GM12878 (cell line): ENCODE measurements at regions not wholly inside any gene's neighbourhood (a gene's known extent, or its start where the extent isn't known, plus 50 kb on each side); places are given as distances from the start of the nearest gene placed in this dataset.

Source experiments
- ATAC-seq: fragments of 200-7000 bp; cut with Tn5 transposase; 3 replicates; pipeline ENCODE4 v1.9.1; 2020; ENCODE audit warnings: mild to moderate bottlenecking, moderate library complexity
- BruUV-seq: library from RNA; stranded (reverse); fragments of 400-500 nt; replicated peaks from 2 replicates; lab custom pipeline; 2021; lab: Mats Ljungman, UMichigan
- CTCF ChIA-PET: fragments of 300-600 bp; sonication (Branson Sonifier 250); formaldehyde crosslinking; extraction: SDS; loops from one replicate; lab custom pipeline; 2021; ENCODE audit warnings: inconsistent platforms; lab: Yijun Ruan, JAX
- POLR2A ChIA-PET: fragments of 350-600 bp; formaldehyde crosslinking; extraction: SDS; loops from one replicate; lab custom pipeline; 2021; ENCODE audit warnings: inconsistent platforms; lab: Charles Lee
- RAD21 ChIA-PET: fragments of 300-600 bp; sonication (Branson Sonifier 250); formaldehyde crosslinking; loops from one replicate; lab custom pipeline; 2023; ENCODE audit warnings: antibody characterized with exemption; ENCODE audit not compliant: unreplicated experiment; lab: Charles Lee
- SMC1A ChIA-PET: fragments of 300-600 bp; sonication (Branson Sonifier 250); formaldehyde crosslinking; loops from one replicate; lab custom pipeline; 2023; ENCODE audit not compliant: unreplicated experiment, uncharacterized antibody; lab: Charles Lee
- DNase-seq: peaks from one replicate; pipeline ENCODE4 v3.0.0-alpha.2; 2011; ENCODE audit warnings: low read depth, low spot score
- FAIRE-seq: peaks from 3 replicates; lab custom pipeline; 2011; peaks lifted over from hg19 to GRCh38; lab: Jason Lieb, UNC
- H2AFZ ChIP-seq: 2 replicates; pipeline ENCODE4 v1.6.0; 2011; ENCODE audit warnings: low read depth, low read length, control low read depth; ENCODE audit not compliant: control insufficient read depth
- H3K27ac ChIP-seq: 2 replicates; pipeline ENCODE4 v1.5.1; 2011; ENCODE audit warnings: control low read depth; ENCODE audit not compliant: control insufficient read depth, insufficient read depth
- H3K27me3 ChIP-seq, 2 experiments: replicated peaks in 1 of 2; 2 replicates each; pipeline versions ENCODE4 v1.6.0 to v1.6.1; 2011; ENCODE audit warnings: low read length in 1 of 2; ENCODE audit not compliant: control insufficient read depth in 2 of 2, insufficient read depth in 2 of 2
- H3K36me3 ChIP-seq, 2 experiments: 2 replicates each; pipeline ENCODE4 v1.5.1; 2011; ENCODE audit warnings: low read length in 1 of 2; ENCODE audit not compliant: control insufficient read depth in 2 of 2, insufficient read depth in 2 of 2
- H3K4me1 ChIP-seq: 2 replicates; pipeline ENCODE4 v1.6.1; 2011; ENCODE audit warnings: mild to moderate bottlenecking, low read length, moderate library complexity, mixed read lengths; ENCODE audit not compliant: control insufficient read depth, insufficient read depth
- H3K4me2 ChIP-seq: 2 replicates; pipeline ENCODE4 v1.6.0; 2011; ENCODE audit warnings: control low read depth; ENCODE audit not compliant: control insufficient read depth, insufficient read depth
- H3K4me3 ChIP-seq: fragments of 200-600 bp; sonication (generic); 2 replicates; pipeline ENCODE4 v1.5.1; 2016
- H3K79me2 ChIP-seq: 2 replicates; pipeline ENCODE4 v1.6.0; 2011; ENCODE audit warnings: low read length; ENCODE audit not compliant: control insufficient read depth, insufficient read depth
- H3K9ac ChIP-seq: 2 replicates; pipeline ENCODE4 v1.8.0; 2011; ENCODE audit warnings: low read length, control low read depth, mixed read lengths; ENCODE audit not compliant: control insufficient read depth, insufficient read depth
- H3K9me3 ChIP-seq: replicated peaks from 3 replicates; pipeline ENCODE4 v1.5.1; 2011; ENCODE audit warnings: mild to moderate bottlenecking, low read length; ENCODE audit not compliant: control insufficient read depth, insufficient read depth
- H4K20me1 ChIP-seq: 2 replicates; pipeline ENCODE4 v1.6.0; 2011; ENCODE audit not compliant: control insufficient read depth, insufficient read depth
- ATF7 ChIP-seq: fragments of 450-650 bp; IDR thresholded peaks from 2 replicates; pipeline ENCODE4 v1.6.1; 2016; ENCODE audit warnings: low read depth, mild to moderate bottlenecking
- BACH1 ChIP-seq: fragments of 450-650 bp; IDR thresholded peaks from 2 replicates; pipeline ENCODE4 v1.6.1; 2017; ENCODE audit warnings: mild to moderate bottlenecking, borderline replicate concordance
- EP300 ChIP-seq, 2 experiments: fragments of 150-350 bp in 1 of 2; IDR thresholded peaks; 2 replicates each; pipeline ENCODE4 v1.6.1; 2011 to 2012; ENCODE audit warnings: low read depth in 2 of 2, low read length in 2 of 2, borderline replicate concordance in 1 of 2, improper control_type of control experiment in 1 of 2, inconsistent platforms in 1 of 2; ENCODE audit not compliant: control insufficient read depth in 1 of 2
- MXI1 ChIP-seq: fragments of 150-350 bp; IDR thresholded peaks from 2 replicates; pipeline ENCODE4 v1.6.1; 2011; ENCODE audit warnings: low read depth, mild to moderate bottlenecking, inconsistent platforms, low read length, improper control_type of control experiment
- NFYB ChIP-seq: IDR thresholded peaks from 2 replicates; pipeline ENCODE4 v1.6.1; 2011; ENCODE audit warnings: low read depth, mild to moderate bottlenecking, low read length, improper control_type of control experiment, moderate library complexity; ENCODE audit not compliant: insufficient read depth
- RCOR1 ChIP-seq: conservative IDR thresholded peaks from 2 replicates; pipeline ENCODE4 v1.6.1; 2012; ENCODE audit warnings: low read depth, low read length, improper control_type of control experiment
- RUNX3 ChIP-seq: IDR thresholded peaks from 2 replicates; pipeline ENCODE4 v1.6.1; 2012; ENCODE audit warnings: low read length, inconsistent platforms
- SMAD1 ChIP-seq: fragments of 450-650 bp; IDR thresholded peaks from 2 replicates; pipeline ENCODE4 v1.6.1; 2018; ENCODE audit warnings: mild to moderate bottlenecking, low read depth; ENCODE audit not compliant: partially characterized antibody
- SREBF2 ChIP-seq: IDR thresholded peaks from 2 replicates; pipeline ENCODE4 v1.6.1; 2012; ENCODE audit warnings: mild to moderate bottlenecking, low read length
- ZNF217 ChIP-seq: fragments of 450-650 bp; IDR thresholded peaks from 2 replicates; pipeline ENCODE4 v1.6.1; 2017; ENCODE audit warnings: antibody characterized with exemption, mild to moderate bottlenecking
- WGBS: methylation state at CpG from one replicate; pipeline ENCODE4 v1.1.6; 2016; ENCODE audit warnings: low lambda C conversion rate; ENCODE audit not compliant: insufficient replicate concordance, insufficient coverage; ENCODE audit errors: missing lambda C conversion rate; 5-methylcytosine and 5-hydroxymethylcytosine counted together
- in situ Hi-C: fragments of 300-500 bp; cut with MboI; formaldehyde crosslinking; loops from 9 replicates; pipeline ENCODE4 v1.14.3; 2018; ENCODE audit warnings: mixed read lengths
- intact Hi-C: fragments of 100-400 bp; cut with micrococcal nuclease; formaldehyde crosslinking; loops from one replicate; pipeline ENCODE4 v1.14.2; 2022; ENCODE audit not compliant: unreplicated experiment
- TF ChIP-seq, protein P1 (sequence below): fragments of 450-650 bp; IDR thresholded peaks from 2 replicates; pipeline ENCODE4 v1.6.1; 2018; ENCODE audit warnings: mild to moderate bottlenecking, low read depth, moderate library complexity; ENCODE audit not compliant: partially characterized antibody
- TF ChIP-seq, protein P2 (sequence below): IDR thresholded peaks from 2 replicates; pipeline ENCODE4 v1.6.1; 2011; ENCODE audit warnings: low read depth, mild to moderate bottlenecking, low read length, moderate library complexity, borderline replicate concordance; ENCODE audit errors: extremely low read depth
- TF ChIP-seq, protein P3 (sequence below): IDR thresholded peaks from 2 replicates; pipeline ENCODE4 v1.6.1; 2012; ENCODE audit warnings: mild to moderate bottlenecking, low read depth, low read length
- TF ChIP-seq, protein P4 (sequence below): fragments of 450-650 bp; IDR thresholded peaks from 2 replicates; pipeline ENCODE4 v1.6.1; 2017; ENCODE audit warnings: borderline replicate concordance

DNA sequence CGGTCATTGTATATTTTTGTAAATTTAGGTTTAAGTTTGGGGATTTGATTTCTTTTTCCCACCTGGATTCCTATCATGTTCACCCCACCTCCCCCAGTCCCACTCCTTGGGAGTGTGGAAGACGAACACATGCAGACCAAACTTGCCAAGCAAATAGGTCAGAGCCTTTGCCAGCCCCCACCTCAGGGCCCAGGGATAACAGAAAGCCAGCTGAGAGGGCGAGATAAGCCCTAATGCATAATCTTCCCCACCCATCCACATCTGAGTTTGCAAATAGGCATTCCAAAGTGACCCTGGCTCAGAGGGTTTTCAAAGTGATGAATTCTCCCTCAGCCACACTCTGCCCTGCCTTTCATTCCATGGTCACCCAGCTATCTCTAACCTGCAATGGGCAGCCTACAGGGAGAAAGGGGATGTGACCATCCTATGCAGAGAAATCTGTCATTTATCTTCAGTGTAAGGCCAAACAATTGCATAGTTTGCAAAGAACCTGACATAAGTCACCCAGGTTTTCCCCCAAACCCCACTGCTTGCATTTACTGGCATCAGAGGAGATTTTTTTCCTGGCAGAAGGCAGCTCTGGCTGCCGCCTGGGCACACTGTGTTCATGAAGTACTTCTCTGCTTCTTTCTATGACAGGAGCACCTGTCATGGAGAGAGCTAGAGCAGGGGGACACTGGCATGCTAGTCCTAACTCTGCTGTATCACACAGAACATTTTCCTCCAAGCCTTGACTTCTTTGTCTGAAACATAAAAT is 69.0 kb upstream of the NFIA start (continued):
- TF ChIP-seq, protein P1, sequence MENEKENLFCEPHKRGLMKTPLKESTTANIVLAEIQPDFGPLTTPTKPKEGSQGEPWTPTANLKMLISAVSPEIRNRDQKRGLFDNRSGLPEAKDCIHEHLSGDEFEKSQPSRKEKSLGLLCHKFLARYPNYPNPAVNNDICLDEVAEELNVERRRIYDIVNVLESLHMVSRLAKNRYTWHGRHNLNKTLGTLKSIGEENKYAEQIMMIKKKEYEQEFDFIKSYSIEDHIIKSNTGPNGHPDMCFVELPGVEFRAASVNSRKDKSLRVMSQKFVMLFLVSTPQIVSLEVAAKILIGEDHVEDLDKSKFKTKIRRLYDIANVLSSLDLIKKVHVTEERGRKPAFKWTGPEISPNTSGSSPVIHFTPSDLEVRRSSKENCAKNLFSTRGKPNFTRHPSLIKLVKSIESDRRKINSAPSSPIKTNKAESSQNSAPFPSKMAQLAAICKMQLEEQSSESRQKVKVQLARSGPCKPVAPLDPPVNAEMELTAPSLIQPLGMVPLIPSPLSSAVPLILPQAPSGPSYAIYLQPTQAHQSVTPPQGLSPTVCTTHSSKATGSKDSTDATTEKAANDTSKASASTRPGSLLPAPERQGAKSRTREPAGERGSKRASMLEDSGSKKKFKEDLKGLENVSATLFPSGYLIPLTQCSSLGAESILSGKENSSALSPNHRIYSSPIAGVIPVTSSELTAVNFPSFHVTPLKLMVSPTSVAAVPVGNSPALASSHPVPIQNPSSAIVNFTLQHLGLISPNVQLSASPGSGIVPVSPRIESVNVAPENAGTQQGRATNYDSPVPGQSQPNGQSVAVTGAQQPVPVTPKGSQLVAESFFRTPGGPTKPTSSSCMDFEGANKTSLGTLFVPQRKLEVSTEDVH, result no peak
- TF ChIP-seq RCOR1 (no peak), ZNF217 (no peak), SMAD1 (no peak), MXI1 (no peak)

DNA sequence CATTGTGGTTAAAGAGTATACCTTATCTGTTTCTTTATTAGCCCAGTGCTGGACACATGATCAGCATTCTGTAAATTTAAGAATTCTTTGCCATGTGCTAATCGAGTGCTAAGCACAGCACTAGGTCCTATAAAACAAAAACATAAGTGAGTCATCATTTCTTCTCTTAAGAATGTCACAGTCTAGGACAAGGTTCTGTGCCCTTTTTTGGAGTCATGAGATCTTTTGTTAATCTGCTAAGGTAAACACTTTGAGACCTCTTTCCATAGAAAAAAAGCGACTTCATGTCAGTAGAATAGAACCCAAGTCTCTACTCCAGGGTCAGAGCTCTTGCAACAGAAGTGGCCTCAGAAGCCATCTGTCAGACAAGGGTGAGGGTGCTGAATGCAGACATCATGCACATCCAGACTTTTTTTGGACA is 70.0 kb upstream of the NFIA start:
- Histone ChIP-seq H3K79me2 (no peaks in the 10 kb centered on the region), H3K36me3 (no peaks in the 10 kb centered on the region), H4K20me1 (no peaks in the 10 kb centered on the region), H3K4me1 (no peaks in the 10 kb centered on the region), H3K4me2 (no peak overlapping the region), H3K9ac (no peak overlapping the region), H3K27ac (no peak overlapping the region), H3K4me3 (no peak overlapping the region), H2AFZ (no peak overlapping the region), H3K27me3 (peaks cover 0 to 2% of the 10 kb centered on the region in 2 experiments; a peak in 1 of 4 replicates), H3K9me3 (no peaks in the 10 kb centered on the region)
- FAIRE-seq (no peak), DNase-seq (no peak), ATAC-seq (no peak)
- CTCF ChIA-PET, result interaction anchor here (0.6 to 1.4 kb wide), 2 partner anchors 30 to 163 kb away, joined by 3 to 4 read pairs; no protein-coding TSS in a partner anchor
- RAD21 ChIA-PET, result no interaction called here
- in situ Hi-C loops (no loop called here), intact Hi-C loops (no loop called here)
- 0% methylated on average over 2 of the region's 2 CpGs for WGBS
- no TSS peak for BruUV-seq
- POLR2A ChIA-PET, result no interaction called here
- SMC1A ChIA-PET, result no interaction called here
- TF ChIP-seq BACH1 (no peak), SMAD1 (no peak), RUNX3 (no peak), SREBF2 (no peak), ATF7 (no peak), EP300 (IDR thresholded peaks at IDR 0.05; ENCODE audit: borderline replicate concordance in 1 of 2, control insufficient read depth in 1 of 2, low read depth in 2 of 2, low read length in 2 of 2) (no peak), NFYB (no peak)
- TF ChIP-seq, protein P2, sequence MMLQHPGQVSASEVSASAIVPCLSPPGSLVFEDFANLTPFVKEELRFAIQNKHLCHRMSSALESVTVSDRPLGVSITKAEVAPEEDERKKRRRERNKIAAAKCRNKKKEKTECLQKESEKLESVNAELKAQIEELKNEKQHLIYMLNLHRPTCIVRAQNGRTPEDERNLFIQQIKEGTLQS, result no peak
- TF ChIP-seq, protein P3, sequence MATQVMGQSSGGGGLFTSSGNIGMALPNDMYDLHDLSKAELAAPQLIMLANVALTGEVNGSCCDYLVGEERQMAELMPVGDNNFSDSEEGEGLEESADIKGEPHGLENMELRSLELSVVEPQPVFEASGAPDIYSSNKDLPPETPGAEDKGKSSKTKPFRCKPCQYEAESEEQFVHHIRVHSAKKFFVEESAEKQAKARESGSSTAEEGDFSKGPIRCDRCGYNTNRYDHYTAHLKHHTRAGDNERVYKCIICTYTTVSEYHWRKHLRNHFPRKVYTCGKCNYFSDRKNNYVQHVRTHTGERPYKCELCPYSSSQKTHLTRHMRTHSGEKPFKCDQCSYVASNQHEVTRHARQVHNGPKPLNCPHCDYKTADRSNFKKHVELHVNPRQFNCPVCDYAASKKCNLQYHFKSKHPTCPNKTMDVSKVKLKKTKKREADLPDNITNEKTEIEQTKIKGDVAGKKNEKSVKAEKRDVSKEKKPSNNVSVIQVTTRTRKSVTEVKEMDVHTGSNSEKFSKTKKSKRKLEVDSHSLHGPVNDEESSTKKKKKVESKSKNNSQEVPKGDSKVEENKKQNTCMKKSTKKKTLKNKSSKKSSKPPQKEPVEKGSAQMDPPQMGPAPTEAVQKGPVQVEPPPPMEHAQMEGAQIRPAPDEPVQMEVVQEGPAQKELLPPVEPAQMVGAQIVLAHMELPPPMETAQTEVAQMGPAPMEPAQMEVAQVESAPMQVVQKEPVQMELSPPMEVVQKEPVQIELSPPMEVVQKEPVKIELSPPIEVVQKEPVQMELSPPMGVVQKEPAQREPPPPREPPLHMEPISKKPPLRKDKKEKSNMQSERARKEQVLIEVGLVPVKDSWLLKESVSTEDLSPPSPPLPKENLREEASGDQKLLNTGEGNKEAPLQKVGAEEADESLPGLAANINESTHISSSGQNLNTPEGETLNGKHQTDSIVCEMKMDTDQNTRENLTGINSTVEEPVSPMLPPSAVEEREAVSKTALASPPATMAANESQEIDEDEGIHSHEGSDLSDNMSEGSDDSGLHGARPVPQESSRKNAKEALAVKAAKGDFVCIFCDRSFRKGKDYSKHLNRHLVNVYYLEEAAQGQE, result no peak
- TF ChIP-seq, protein P4, sequence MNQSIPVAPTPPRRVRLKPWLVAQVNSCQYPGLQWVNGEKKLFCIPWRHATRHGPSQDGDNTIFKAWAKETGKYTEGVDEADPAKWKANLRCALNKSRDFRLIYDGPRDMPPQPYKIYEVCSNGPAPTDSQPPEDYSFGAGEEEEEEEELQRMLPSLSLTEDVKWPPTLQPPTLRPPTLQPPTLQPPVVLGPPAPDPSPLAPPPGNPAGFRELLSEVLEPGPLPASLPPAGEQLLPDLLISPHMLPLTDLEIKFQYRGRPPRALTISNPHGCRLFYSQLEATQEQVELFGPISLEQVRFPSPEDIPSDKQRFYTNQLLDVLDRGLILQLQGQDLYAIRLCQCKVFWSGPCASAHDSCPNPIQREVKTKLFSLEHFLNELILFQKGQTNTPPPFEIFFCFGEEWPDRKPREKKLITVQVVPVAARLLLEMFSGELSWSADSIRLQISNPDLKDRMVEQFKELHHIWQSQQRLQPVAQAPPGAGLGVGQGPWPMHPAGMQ, result no peak
